K562 (cell line): ENCODE measurements at regions not wholly inside any gene's neighbourhood (a gene's known extent, or its start where the extent isn't known, plus 50 kb on each side); places are given as distances from the start of the nearest gene placed in this dataset.

Source experiments
- ATAC-seq: fragments of 200-7000 bp; cut with Tn5 transposase; 3 replicates; pipeline ENCODE4 v1.9.1; 2020; ENCODE audit warnings: moderate library complexity
- BruUV-seq: library from RNA; stranded (reverse); fragments of 400-500 nt; replicated peaks from 2 replicates; lab custom pipeline; 2021; lab: Mats Ljungman, UMichigan
- CTCF ChIA-PET: fragments of 300-600 bp; formaldehyde crosslinking; extraction: SDS; loops from one replicate; lab custom pipeline; 2021; ENCODE audit warnings: low intra/inter-chr PET ratio; lab: Yijun Ruan, JAX
- POLR2A ChIA-PET: fragments of 300-600, 350-650 bp; sonication (Branson Sonifier 250); formaldehyde crosslinking; extraction: SDS; loops from one replicate; lab custom pipeline; 2021; ENCODE audit warnings: antibody characterized with exemption, inconsistent platforms; lab: Yijun Ruan, JAX
- DNase-seq, 4 experiments: peaks; one replicate each; pipeline versions ENCODE4 v3.0.0 to v3.0.0-alpha.2; 2011 to 2018; ENCODE audit warnings: low spot score in 3 of 4, mixed read lengths in 3 of 4; ENCODE audit errors: extremely low read depth in 1 of 4
- FAIRE-seq: peaks from 2 replicates; lab custom pipeline; 2011; peaks lifted over from hg19 to GRCh38; lab: Jason Lieb, UNC
- H2AFZ ChIP-seq: 2 replicates; pipeline ENCODE4 v1.6.0; 2011; ENCODE audit warnings: low read depth, low read length, control low read depth, inconsistent platforms
- H3K27ac ChIP-seq: fragments of 200-600 bp; 3 replicates; pipeline ENCODE4 v1.8.0; 2011; ENCODE audit warnings: low read depth, mild to moderate bottlenecking, control low read depth, inconsistent platforms, low read length, moderate library complexity, mixed read lengths; ENCODE audit errors: extremely low read depth
- H3K27me3 ChIP-seq, 2 experiments: fragments of 300-600 bp in 1 of 2; 2 replicates in 1 of 2; 3 replicates in 1 of 2; pipeline versions ENCODE4 v1.6.0 to v1.8.0; 2011; ENCODE audit warnings: inconsistent platforms in 2 of 2, low read length in 2 of 2, mild to moderate bottlenecking in 1 of 2, mixed read lengths in 1 of 2, moderate library complexity in 1 of 2; ENCODE audit not compliant: control insufficient read depth in 2 of 2, insufficient read depth in 2 of 2
- H3K36me3 ChIP-seq: fragments of 300-600 bp; 3 replicates; pipeline ENCODE4 v1.8.0; 2011; ENCODE audit warnings: mild to moderate bottlenecking, low read length, inconsistent platforms; ENCODE audit not compliant: control insufficient read depth, insufficient read depth
- H3K4me1 ChIP-seq, 2 experiments: fragments of 200-600 bp in 1 of 2; replicated peaks in 1 of 2; 2 replicates in 1 of 2; 3 replicates in 1 of 2; pipeline versions ENCODE4 v1.5.1 to v1.8.0; 2011; ENCODE audit warnings: inconsistent platforms in 2 of 2, low read length in 2 of 2, mild to moderate bottlenecking in 1 of 2, mixed read lengths in 1 of 2, moderate library complexity in 1 of 2; ENCODE audit not compliant: control insufficient read depth in 2 of 2, insufficient read depth in 2 of 2
- H3K4me2 ChIP-seq: 2 replicates; pipeline ENCODE4 v1.6.1; 2011; ENCODE audit warnings: low read length, control low read depth, inconsistent platforms, mixed read lengths; ENCODE audit not compliant: insufficient read depth
- H3K4me3 ChIP-seq: fragments of 200-600 bp; sonication (generic), shearing (Covaris generic); 2 replicates; pipeline ENCODE4 v1.5.1; 2016; ENCODE audit warnings: control low read depth, inconsistent platforms
- H3K79me2 ChIP-seq: fragments of 200-600 bp; 3 replicates; pipeline ENCODE4 v1.8.0; 2011; ENCODE audit warnings: low read length, inconsistent platforms; ENCODE audit not compliant: control insufficient read depth, insufficient read depth
- H3K9ac ChIP-seq, 2 experiments: 2 replicates each; pipeline versions ENCODE4 v1.6.0 to v1.6.1; 2011; ENCODE audit warnings: low read depth in 2 of 2, low read length in 2 of 2, control low read depth in 1 of 2, inconsistent platforms in 1 of 2, mild to moderate bottlenecking in 1 of 2, mixed read lengths in 1 of 2; ENCODE audit not compliant: insufficient read depth in 1 of 2
- H3K9me1 ChIP-seq: one replicate; pipeline ENCODE4 v1.6.0; 2011; ENCODE audit warnings: inconsistent platforms, mild to moderate bottlenecking, low read length, moderate library complexity; ENCODE audit not compliant: control insufficient read depth, insufficient read depth
- H3K9me3 ChIP-seq: replicated peaks from 2 replicates; pipeline ENCODE4 v1.5.1; 2011; ENCODE audit warnings: low read depth, low read length, inconsistent platforms; ENCODE audit not compliant: control insufficient read depth, insufficient read depth
- H4K20me1 ChIP-seq: replicated peaks from 2 replicates; pipeline ENCODE4 v1.6.1; 2011; ENCODE audit warnings: low read length, inconsistent platforms, mixed read lengths; ENCODE audit not compliant: control insufficient read depth, insufficient read depth
- SUPT5H ChIP-seq: fragments of 450-650 bp; IDR thresholded peaks from 2 replicates; pipeline ENCODE4 v1.6.1; 2016
- WHSC1 ChIP-seq: IDR thresholded peaks from one replicate; pipeline ENCODE4 v1.6.1; 2012; ENCODE audit warnings: low read length, control low read depth, inconsistent platforms
- ZNF766 ChIP-seq: fragments of 200-800 bp; sonication (Bioruptor generic); conservative IDR thresholded peaks from 2 replicates; pipeline ENCODE4 v1.6.1; 2016; ENCODE audit warnings: missing genetic modification characterization, missing compliant biosample characterization
- WGBS: fragments of 100-300 bp; shearing (Covaris generic); methylation state at CpG from one replicate; pipeline ENCODE4 v1.1.6; 2016; ENCODE audit warnings: low coverage, mixed read lengths; ENCODE audit not compliant: insufficient coverage; ENCODE audit errors: missing lambda C conversion rate; 5-methylcytosine and 5-hydroxymethylcytosine counted together
- in situ Hi-C: fragments of 300-500 bp; cut with MboI; formaldehyde crosslinking; loops from 4 replicates; pipeline ENCODE4 v1.15.0; 2018; ENCODE audit warnings: inconsistent platforms, mixed read lengths
- intact Hi-C: fragments of 100-400 bp; cut with micrococcal nuclease; formaldehyde crosslinking; loops from 2 replicates; pipeline ENCODE4 v1.14.2; 2022
- TF ChIP-seq, protein P1 (sequence below): fragments of 250-450 bp; sonication (Bioruptor Pico); IDR thresholded peaks from 2 replicates; pipeline ENCODE4 v1.8.0; 2022; ENCODE audit warnings: inconsistent platforms

DNA sequence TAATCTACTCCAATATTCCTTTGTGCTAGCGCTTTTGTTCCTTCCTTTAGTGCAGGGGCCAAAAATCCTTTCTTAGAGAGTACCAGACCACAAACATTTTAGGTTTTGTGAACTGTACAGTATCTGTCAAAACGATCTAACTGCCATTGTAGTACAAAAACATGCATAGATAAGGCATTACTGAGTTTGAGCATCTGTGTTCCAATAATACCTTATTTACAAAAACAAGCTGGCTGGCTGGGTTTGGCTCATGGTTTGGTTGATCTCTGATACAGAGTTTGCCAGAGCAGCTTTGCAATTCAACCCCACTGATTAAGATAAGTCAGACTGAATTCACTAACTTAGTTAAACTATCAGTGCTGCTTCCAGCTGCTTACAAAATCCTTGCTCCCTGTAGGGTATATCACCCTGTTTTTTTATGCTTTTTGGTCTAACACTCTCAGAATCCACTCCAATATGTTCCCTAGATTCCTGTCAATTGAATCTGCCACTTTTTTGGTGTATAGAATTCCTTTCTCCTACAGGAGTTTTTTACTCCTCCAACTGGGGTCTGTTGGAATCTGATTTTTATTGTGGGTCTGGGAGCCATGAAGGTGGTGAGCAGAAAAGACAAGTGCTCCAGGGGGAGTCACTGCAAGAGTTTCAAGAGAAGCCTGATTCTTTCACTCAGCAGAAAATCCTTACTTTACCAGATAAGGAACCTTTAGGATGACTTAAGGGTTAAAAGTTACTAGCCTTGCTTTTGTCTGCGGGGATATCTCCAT is 1399.4 kb downstream of the EFNB2 start:
- Histone ChIP-seq H3K27me3 (no peaks in the 10 kb centered on the region), H2AFZ (no peak overlapping the region), H3K9ac (no peak overlapping the region), H3K79me2 (no peaks in the 10 kb centered on the region), H3K4me1 (no peaks in the 10 kb centered on the region), H3K4me2 (no peak overlapping the region), H3K9me1 (no peaks in the 10 kb centered on the region), H3K27ac (no peak overlapping the region), H3K9me3 (no peaks in the 10 kb centered on the region), H3K4me3 (no peak overlapping the region), H3K36me3 (no peaks in the 10 kb centered on the region), H4K20me1 (no peaks in the 10 kb centered on the region)
- intact Hi-C loops (no loop called here), in situ Hi-C loops (no loop called here)
- POLR2A ChIA-PET, result no interaction called here
- no peak for DNase-seq
- no peak for FAIRE-seq
- 0% methylated on average over 3 of the region's 3 CpGs for WGBS
- TF ChIP-seq SUPT5H (no peak), WHSC1 (no peak), ZNF766 (no peak)
- TF ChIP-seq, protein P1, sequence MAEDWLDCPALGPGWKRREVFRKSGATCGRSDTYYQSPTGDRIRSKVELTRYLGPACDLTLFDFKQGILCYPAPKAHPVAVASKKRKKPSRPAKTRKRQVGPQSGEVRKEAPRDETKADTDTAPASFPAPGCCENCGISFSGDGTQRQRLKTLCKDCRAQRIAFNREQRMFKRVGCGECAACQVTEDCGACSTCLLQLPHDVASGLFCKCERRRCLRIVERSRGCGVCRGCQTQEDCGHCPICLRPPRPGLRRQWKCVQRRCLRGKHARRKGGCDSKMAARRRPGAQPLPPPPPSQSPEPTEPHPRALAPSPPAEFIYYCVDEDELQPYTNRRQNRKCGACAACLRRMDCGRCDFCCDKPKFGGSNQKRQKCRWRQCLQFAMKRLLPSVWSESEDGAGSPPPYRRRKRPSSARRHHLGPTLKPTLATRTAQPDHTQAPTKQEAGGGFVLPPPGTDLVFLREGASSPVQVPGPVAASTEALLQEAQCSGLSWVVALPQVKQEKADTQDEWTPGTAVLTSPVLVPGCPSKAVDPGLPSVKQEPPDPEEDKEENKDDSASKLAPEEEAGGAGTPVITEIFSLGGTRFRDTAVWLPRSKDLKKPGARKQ (CRISPR knock-in tag), result no peak
- ATAC-seq, result no peak
- BruUV-seq, result no TSS peak
- CTCF ChIA-PET, result no interaction called here
